HG02884 (cell line): ENCODE measurements at regions not wholly inside any gene's neighbourhood (a gene's known extent, or its start where the extent isn't known, plus 50 kb on each side); places are given as distances from the start of the nearest gene placed in this dataset.
"Not testable (repeated sequence)": the region's sequence is repeated elsewhere in the genome, so short reads cannot be mapped to it uniquely, and the experiment has no call there.

ENCODE experiments used
- ATAC-seq: cut with Tn5 transposase; IDR thresholded peaks from one replicate; pipeline ENCODE4 v1.9.1; 2021; ENCODE audit warnings: mild to moderate bottlenecking, moderate library complexity; ENCODE audit not compliant: unreplicated experiment

DNA sequence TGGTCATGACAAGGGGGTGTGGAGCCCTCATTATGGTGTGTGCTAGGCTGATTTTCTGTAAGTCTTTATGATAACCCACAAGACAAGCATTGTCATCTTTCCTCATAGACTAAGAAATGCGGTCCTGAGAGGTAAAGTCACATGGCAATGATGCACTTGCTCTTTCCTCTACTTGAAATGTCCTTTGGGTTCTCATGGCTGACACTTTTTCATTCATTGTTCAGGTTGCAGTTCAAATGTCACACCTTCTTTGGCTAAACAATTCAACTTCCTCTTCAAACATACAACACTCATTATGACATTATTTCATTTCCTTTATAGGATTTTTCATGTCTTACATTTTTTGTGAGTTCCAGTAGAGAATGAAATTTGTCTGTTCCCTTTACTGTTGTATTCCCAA is 323.6 kb upstream of the PRR16 start:
- no peak for ATAC-seq

DNA sequence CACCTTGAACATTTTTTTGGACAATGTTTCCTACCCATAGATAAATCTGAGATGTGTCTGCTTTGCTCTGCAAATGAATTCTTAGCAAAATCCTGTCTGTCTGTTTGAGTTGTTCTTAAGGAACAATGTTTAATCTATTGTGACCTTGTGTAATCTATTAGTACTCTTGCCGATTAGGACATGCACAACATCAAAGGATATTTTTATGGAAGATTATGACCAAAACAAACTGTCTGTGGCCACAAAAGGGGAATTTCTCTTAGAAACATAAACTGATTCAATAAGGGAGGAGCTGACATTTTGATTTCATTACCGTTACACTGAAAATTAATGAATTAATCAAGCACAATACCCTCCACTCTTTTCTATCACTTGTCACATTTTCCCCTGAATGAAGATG is 323.0 kb upstream of the PRR16 start:
- ATAC-seq, result no peak

DNA sequence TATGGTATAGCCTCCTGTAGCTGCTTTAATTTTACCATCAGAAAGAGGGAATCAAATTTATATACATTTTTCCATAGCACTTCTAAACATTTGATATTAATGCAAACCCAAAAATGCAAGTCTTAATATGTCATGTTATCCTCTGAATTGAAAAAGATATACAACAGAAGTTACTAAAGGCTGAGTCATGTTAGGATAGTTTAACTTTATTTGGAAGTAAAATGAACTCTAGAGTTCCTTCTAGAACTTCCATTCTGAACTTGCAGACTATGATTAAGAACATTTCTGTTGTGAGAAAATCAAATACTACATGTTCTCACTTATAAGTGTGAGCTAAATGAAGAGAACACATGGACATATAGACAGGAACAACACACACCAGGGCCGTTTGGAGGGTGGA is 317.3 kb upstream of the PRR16 start:
- ATAC-seq, result no peak

DNA sequence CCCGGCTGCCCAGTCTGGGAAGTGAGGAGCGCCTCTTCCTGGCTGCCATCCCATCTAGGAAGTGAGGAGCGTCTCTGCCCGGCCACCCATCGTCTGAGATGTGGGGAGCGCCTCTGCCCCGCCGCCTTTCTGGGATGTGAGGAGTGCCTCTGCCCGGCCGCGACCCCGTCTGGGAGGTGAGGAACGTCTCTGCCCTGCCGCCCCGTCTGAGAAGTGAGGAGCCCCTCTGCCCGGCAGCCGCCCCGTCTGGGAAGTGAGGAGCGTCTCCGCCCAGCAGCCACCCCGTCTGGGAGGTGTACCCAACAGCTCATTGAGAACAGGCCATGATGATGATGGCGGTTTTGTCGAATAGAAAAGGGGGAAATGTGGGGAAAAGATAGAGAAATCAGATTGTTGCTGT is 316.2 kb upstream of the PRR16 start:
- not testable (repeated sequence) for ATAC-seq

DNA sequence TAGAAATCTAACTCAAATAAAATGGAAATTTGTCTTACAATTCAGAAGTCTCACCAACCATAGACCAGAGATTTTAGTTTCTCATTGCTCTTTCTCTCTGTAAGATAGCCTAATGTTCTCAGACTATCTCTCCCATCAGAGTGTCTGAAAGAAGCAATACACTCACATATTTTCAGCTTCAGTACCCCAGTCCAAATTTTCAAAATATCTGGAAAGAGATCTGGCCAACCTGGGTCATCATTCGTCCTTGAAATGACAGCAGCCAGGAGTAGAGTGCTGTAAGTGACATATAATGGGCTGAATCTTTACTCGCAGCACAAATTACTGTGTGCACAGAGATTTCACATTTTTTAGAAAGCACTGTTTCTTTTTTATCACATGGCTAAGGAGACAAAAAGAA is 313.3 kb upstream of the PRR16 start:
- no peak for ATAC-seq

DNA sequence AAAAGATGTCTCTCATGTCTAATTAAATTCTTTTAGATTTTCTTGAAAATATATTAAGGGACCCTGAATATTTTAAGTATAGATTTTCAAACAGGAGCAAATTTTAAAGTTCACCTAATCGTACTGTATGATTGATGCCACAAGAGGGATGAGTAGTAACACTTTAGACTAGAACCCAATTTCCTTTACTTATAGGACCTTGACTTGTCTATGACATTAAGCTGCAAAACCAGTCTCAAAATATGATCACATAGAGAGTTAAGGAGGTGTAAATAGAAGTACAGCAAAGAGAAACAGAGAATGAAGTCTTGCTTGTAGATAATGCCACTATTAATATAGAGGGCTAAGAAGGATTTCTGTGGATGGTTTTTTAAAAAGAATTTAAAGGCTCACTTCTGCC is 312.9 kb upstream of the PRR16 start:
- ATAC-seq, result no peak

DNA sequence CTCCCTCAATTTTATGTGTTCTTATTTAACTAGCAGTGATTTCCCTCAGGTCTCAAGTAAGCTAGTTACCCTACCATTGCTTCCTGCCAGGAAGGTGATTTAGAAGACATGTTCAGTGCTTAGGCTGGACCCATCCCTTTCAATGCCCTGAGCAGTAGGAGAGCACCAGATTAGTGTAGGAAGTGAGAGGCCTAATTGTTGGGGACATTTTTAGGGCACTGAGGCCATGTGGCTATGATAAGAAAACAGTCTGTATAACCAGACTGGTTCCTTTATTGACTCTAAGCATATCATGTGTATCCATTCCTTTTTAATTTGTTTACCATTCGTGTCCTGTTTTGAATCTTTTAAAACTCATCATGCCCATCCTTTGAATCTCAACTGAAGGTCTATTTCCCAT is 312.3 kb upstream of the PRR16 start:
- ATAC-seq, result no peak

DNA sequence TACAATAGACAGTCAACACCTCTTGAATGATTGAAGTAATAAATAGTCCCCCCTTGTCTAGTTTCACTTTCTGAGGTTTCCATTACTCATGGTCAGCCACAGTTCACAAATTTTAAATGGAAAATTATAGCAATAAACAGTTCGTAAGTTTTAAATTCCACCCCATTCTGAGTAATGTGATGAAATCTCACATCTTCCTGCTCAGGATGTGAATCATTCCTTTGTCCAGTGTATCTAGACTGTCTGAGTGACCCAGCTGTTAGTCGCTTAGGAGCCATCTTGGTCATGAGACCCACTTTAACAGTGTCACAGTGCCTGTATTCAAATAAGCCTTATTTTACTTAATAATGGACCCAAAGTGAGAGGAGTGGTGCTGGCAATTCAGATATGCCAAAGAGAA is 311.6 kb upstream of the PRR16 start:
- no peak for ATAC-seq

DNA sequence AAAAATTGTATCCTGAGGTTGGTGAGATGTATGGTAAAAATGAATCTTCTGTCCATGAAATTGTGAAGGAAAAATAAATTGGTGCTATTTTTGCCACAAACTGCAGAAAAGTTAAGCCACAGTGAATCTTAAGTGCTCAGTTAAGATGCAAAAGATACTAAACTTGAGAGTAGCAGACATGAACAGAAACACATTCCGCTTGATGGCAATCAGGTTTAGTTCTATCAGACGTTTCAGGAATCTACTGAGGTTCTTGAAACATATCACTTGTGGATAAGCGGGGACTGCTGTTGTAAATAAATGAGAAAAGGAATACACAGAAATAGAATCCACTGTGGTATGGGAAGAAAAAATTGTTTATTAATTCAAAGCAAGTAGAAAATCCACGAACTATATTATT is 311.2 kb upstream of the PRR16 start:
- ATAC-seq, result no peak

DNA sequence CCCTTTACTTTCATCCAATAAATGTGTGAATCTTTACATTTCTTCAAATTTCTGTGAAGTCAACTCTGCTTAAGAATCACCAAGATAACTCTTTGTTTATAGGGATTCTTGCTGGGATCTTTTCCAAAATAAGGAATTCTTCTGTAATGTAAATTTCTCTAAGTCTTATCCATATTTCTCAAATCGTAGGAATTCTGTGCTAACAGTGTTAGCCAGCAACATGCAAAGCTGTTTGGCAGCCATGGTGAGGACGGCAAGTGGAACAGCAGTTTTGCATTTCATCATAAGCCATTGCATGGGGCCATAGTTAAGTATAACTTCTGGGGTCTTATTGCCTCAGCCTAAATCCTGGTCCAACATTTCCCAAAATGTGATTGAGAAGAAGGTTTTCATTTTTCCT is 310.5 kb upstream of the PRR16 start:
- ATAC-seq, result no peak

DNA sequence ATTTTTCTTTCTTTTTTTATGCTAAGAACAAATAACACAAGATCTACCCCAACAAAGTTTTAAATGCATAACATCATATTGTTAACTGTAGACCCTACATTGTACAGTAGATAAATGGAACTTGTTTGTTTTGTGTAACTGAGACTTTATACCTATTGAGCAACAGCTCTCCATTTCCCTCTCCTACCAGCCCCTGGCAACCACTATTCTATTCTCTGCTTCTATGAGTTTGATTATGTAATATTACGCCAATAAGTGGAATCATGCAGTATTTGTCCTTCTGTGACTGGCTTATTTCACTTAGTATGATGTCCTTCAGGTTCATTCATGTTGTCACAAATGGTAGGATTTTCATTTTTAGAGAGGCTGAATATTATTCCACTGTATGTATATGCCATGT is 308.2 kb upstream of the PRR16 start:
- no peak for ATAC-seq

DNA sequence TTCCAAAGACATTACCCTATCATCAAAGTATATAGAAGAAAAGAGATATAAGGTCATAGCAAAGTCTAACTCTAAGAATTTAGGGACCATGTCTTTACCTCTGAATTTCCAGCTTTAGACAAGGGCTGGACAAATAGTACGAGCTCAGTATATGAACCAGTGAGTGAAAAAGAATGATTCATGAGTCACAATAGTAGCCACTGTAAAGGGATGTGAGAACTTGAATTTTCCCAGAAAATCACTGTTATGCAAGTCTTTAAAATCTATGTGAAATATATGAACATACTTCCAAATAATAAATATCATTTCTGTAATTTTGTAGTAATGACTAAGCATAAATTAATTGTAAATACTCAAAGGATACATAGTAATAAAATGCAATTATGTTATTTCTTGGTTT is 305.9 kb upstream of the PRR16 start:
- ATAC-seq, result no peak

DNA sequence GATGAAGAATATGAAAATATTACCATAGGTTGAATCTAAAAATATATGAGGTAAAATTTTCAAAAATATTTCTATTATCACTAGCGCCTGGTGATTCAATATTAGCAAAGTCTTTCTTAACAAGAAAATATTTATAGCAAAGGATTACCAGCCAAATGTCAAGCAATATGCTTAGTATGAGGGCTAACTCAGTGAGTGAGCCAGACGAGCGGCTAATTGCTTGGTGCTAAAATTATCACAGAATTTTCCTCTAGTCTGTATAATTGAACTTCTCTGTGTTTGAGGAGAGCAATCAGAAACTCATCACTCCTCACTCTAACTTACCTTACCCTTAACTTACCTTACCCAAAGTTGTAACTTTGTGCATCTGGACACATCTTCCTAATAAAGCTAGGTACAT is 304.9 kb upstream of the PRR16 start:
- ATAC-seq, result no peak

DNA sequence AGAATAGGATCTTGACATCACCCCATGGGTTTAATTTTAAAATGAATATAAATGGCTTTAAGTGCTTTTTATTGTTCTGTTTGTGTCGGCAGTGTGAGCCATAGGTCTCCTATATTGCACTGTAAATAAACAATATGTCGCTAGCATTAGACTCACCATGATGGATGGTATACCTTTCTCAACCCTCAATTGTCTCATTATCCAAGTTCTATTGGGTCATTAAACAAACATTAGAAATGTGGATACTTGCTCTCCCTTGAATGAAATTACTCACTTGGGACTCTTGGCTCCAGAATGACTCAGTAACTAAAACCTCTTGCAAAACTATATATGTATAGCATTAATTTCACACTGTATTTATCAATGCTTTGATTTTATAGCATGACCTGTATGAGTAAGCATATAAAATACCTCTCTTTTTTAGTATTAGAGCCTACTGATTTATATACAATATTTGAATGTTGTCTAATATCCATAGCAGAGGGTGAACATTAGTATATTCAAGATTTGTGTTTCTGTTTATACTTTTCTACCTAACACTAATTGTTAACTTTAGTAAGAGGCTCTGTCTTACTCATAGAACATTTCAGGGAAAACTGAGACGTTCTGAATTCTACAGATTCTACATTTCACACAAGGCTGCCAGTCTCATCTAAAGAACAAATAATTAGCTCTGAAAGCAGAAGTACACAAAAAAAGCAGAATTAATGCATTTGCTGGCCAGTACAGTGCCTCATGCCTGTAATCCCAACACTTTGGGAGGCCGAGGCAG is 303.8 kb upstream of the PRR16 start:
- no peak for ATAC-seq

DNA sequence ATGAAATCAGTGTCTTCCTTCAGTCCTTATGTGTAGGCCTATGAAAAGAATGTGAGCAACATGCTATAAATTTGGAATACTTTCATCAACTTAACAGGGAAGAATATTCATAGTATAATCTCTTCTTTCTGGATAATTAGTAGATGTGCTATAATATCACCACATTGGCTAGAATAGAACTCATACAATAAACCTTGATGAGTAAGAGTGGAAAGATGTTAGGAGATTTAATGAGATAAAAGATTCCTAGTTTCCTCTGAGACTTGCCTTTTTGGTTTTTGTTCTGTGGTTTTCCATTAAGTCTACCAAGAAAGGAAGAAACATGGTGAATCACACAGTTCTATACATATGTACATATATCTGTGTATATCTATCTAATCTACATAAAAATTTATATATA is 301.8 kb upstream of the PRR16 start:
- no peak for ATAC-seq

DNA sequence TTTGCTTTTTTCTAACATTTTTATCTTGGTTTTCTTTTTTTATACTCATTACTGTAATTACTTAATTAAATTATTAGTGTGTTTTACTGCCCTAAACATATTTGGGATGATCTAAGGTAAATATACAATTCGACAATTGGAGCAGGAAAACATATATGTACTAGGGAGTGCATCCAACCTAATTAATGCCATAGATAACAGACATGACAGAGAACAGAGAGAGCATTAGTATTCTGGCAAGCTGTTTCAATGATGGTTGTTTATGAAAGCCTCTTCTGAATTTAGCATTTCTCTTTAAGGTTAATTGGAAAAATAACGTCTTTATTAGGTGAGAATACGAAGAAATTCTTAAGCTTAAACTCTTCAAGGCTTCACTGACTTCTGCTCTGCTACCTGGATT is 300.1 kb upstream of the PRR16 start:
- ATAC-seq, result no peak

DNA sequence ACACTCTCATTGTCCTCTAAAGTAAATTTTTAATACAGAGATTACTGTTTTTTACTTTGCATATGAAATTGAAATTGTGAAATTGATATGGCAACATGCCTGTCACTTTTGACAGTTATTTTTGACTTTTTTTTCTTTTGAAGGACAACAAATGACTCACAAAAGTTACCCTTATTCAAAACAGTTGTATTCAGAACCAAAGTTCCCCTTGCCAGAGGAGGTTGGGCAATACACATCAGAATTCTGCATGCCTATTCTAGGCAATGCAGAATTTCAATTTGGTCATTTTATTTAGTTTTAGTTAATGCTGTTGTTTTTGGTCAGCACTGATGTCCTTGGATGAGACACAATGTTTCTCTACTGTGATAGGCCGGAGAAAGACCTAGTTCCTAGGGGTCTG is 299.1 kb upstream of the PRR16 start:
- ATAC-seq, result no peak

DNA sequence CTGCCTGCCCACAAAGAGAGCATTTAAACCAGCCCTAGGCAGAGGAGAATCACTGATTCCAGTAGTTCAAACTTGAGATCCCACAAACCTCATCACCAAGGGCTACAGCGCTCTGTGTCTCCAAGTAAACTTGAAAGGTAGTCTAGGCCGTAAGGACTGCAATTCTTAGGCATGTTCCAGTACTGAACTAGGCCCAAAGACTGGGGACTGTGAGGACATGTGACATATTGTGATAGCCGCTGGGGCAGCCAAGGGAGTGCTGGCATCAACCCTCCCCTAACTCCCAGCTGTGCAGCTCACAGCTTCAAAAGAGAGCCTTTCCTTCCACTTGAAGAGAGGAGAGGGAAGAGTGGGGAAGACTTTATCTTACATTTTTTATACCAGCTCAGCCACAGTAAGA is 291.0 kb upstream of the PRR16 start:
- ATAC-seq, result no peak

DNA sequence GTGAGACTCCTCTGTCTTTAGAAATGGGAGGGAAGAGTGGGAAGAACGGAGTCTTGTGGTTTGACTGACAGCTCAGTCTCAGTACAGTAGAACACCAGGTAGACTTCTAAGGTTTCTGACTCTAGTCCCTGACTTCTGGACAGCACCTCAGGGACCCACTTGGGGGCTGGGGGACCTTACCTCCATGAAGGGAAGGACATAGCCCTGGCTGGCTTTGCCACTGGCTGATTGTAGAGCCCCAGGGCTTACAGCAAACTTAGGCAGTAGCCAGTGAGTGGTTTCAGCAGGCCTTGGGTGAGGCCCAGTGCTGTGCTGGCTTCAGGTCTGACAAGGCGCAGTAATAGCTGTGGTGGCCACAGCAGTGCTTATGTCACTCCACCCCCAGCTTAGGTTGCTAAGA is 290.0 kb upstream of the PRR16 start:
- ATAC-seq, result no peak

DNA sequence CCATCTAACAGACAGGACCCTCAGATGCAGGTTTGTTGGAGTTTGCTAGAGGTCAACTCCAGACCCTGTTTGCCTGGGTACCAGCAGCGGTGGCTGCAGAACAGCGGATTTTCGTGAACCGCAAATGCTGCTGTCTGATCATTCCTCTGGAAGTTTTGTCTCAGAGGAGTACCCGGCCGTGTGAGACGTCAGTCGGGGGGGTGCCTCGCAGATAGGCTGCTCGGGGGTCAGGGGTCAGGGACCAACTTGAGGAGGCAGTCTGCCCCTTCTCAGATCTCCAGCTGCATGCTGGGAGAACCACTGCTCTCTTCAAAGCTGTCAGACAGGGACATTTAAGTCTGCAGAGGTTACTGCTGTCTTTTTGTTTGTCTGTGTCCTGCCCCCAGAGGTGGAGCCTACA is 282.9 kb upstream of the PRR16 start:
- not testable (repeated sequence) for ATAC-seq

DNA sequence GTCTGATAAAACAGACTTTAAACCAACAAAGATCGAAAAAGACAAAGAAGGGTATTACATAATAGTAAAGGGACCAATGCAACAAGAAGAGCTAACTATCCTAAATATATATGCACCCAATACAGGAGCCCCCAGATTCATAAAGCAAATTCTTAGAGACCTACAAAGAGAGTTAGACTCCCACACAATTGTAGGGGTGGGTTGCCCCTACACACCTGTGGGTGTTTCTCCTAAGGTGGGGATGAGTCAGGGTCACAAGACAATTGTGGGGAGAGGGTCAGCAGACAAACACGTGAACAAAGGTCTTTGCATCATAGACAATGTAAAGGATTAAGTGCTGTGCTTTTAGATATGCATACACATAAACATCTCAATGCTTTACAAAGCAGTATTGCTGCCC is 269.4 kb upstream of the PRR16 start:
- ATAC-seq, result not testable (repeated sequence)

DNA sequence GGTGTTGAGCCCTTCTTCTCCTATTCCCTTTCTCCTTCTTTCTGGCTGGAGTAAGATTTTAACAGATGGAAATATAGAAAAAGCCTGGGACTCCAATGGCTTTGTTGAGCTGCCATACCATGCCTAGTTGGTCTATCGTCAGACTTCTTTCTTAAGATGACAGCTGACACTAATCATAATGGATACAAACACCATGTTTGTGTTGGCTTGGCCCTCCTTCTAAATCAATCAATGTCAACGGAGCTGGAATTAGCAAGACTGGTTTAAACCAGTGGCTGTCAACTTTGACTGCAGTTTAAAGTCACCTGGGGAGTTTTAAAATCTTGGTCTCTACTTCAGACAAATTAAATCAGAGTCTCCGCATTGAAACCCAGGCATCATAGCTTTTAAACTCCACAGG is 264.5 kb upstream of the PRR16 start:
- no peak for ATAC-seq

DNA sequence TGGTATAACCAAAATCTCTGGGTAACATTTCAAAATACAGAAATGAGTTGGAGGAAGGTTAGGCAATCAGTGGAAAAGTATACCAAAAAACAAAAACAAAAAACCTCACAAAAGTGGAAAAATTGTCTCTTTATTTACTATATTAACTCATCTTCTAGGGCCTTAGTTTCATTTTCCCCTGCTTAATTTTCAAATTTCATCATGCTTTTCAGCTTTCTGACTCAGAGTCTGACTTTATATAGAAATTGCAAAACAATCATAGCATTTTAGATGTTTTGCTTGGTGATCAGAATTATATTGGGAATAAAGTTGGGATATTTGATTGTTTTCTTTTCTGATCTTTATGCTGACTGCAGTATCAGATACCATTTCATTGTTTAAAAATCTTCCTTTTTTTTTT is 257.0 kb upstream of the PRR16 start:
- no peak for ATAC-seq
